ENCODE measurements at regions not wholly inside any gene's neighbourhood (a gene's known extent, or its start where the extent isn't known, plus 50 kb on each side); places are given as distances from the start of the nearest gene placed in this dataset.

DNA sequence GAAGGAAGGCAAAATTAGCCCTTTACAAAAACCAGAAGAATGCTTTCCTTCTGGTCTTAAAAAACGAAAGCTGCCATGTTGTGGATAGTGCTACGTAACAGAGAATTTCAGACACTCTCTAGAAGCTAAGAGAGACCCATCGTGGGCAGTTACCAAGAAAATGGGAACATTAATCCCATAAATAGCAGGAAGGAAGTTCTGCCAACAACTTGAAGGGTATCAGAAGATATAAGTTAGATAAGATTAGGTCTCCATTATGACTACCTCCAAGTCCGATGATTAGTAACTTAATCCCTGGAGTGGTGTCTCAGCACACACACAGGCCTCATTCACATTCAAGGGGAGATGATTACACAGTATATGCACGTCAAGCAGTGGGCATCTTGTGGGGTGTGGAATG is 115.7 kb upstream of the TRPC4 start:
- TF ChIP-seq, protein P1, sequence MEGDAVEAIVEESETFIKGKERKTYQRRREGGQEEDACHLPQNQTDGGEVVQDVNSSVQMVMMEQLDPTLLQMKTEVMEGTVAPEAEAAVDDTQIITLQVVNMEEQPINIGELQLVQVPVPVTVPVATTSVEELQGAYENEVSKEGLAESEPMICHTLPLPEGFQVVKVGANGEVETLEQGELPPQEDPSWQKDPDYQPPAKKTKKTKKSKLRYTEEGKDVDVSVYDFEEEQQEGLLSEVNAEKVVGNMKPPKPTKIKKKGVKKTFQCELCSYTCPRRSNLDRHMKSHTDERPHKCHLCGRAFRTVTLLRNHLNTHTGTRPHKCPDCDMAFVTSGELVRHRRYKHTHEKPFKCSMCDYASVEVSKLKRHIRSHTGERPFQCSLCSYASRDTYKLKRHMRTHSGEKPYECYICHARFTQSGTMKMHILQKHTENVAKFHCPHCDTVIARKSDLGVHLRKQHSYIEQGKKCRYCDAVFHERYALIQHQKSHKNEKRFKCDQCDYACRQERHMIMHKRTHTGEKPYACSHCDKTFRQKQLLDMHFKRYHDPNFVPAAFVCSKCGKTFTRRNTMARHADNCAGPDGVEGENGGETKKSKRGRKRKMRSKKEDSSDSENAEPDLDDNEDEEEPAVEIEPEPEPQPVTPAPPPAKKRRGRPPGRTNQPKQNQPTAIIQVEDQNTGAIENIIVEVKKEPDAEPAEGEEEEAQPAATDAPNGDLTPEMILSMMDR (IDR thresholded peaks at IDR 0.05; ENCODE audit: low read depth, low read length): no peak
- TF ChIP-seq, protein P2, sequence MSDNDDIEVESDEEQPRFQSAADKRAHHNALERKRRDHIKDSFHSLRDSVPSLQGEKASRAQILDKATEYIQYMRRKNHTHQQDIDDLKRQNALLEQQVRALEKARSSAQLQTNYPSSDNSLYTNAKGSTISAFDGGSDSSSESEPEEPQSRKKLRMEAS (IDR thresholded peaks at IDR 0.05; ENCODE audit: low read depth, low read length): no peak
- TF ChIP-seq POLR2A (IDR thresholded peaks at IDR 0.05; ENCODE audit: extremely low read depth, insufficient read length) (no peak), MYC (IDR thresholded peaks at IDR 0.05; ENCODE audit: low read depth, low read length) (no peak)
